ENCODE measurements at regions not wholly inside any gene's neighbourhood (a gene's known extent, or its start where the extent isn't known, plus 50 kb on each side); places are given as distances from the start of the nearest gene placed in this dataset.

DNA sequence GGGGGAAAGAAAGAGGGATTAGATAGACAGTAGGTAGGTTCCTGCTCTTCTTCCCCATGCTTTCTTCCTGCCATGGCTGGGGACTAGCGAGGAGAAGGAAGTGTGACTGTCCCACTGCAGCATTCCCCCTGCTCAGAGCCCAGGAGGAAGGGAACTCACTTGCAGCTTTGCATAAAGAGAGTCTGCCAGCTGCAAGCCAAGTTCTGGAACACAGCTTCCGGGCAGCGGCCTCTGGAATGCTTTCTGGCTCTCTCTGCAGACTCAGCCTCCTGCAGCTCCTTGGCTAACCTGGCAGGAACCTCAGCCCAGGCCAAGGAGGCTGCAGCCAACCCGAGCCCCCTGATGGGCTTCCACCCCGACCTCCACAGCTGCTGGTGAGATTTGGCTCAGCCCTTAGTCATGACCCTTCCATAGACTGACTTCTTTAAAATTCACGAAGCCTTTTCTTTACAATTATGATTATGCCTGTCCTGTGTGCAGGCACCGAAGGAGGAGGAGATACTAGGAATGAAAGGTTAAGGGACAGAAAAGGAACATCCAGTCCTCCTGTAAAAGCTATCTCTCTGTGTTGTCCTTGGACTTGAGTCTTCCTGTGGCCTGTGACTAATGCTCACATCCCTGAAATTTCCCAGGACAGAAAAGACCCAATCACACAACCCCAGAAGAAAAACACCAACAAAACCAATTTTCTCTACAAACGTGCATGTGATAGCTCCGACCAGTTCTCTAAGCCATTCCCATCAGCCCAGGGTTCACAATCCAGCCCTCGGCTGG is 108.2 kb upstream of the OLIG2 start:
- Histone ChIP-seq H3K36me3 (ENCODE audit: insufficient read depth, low read length) (no peaks in the 10 kb centered on the region), H3K9me3 (ENCODE audit: low read depth, low read length) (peaks cover 4% of the 10 kb centered on the region), H2AFZ (ENCODE audit: low read length) (no peak overlapping the region), H3K27ac (ENCODE audit: low read depth, low read length) (no peak overlapping the region), H3K27me3 (ENCODE audit: insufficient read depth, low read length) (peaks cover 10% of the 10 kb centered on the region), H3K4me2 (ENCODE audit: insufficient read depth, low read length) (peak overlapping the region; percentile 1), H3K4me1 (ENCODE audit: insufficient read depth, low read length) (no peaks in the 10 kb centered on the region), H3K79me2 (ENCODE audit: insufficient read depth, low read length) (no peaks in the 10 kb centered on the region), H3K4me3 (ENCODE audit: insufficient read depth, low read length) (no peak overlapping the region), H4K20me1 (ENCODE audit: insufficient read depth, low read length) (no peaks in the 10 kb centered on the region)
- DNase-seq (ENCODE audit: insufficient read length, low spot score, missing footprints), result peak; percentile 36
- TF ChIP-seq CTCF (IDR thresholded peaks at IDR 0.05; ENCODE audit: extremely low read depth, low read depth, low read length), result no peak

DNA sequence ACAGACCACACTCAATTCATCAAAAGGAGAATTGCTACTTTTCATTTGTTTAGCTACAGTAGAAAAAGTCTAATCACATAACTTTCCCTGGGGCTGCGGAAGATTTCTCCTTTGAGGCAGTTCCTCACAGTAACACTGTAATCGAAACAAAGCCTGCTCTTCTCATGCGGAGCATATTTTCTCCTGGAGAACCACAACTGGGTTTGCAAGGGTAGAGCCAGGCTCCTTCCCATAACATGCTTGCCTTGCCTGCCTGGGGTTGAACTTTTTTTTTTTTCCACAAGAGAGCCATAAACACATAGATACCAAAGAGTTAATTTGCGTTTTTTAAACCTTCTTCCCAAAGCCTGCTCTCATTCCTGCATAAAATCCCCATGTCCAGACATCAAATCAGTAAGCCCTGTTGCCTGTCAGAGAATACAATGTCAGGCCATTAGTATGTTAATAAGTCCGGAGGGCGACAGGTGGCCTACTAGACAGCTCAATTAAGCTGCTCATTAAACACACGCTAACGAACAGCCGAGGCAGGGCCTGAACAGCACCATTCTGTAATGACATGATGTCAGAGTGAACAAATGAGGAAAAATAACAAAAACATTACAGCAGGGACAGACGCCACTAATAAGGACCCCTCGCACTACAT is 107.1 kb upstream of the OLIG2 start:
- no peaks in the 10 kb centered on the region for H3K79me2 ChIP-seq (ENCODE audit: insufficient read depth, low read length)
- TF ChIP-seq CTCF (IDR thresholded peaks at IDR 0.05; ENCODE audit: extremely low read depth, low read depth, low read length), result no peak
- H3K4me3 ChIP-seq (ENCODE audit: insufficient read depth, low read length), result no peak overlapping the region
- H2AFZ ChIP-seq (ENCODE audit: low read length), result no peak overlapping the region
- H3K4me1 ChIP-seq (ENCODE audit: insufficient read depth, low read length), result no peaks in the 10 kb centered on the region
- H3K4me2 ChIP-seq (ENCODE audit: insufficient read depth, low read length), result no peak overlapping the region
- H3K27me3 ChIP-seq (ENCODE audit: insufficient read depth, low read length), result peaks cover 10% of the 10 kb centered on the region
- H3K9me3 ChIP-seq (ENCODE audit: low read depth, low read length), result peaks cover 4% of the 10 kb centered on the region
- H3K36me3 ChIP-seq (ENCODE audit: insufficient read depth, low read length), result no peaks in the 10 kb centered on the region
- H3K27ac ChIP-seq (ENCODE audit: low read depth, low read length), result no peak overlapping the region
- H4K20me1 ChIP-seq (ENCODE audit: insufficient read depth, low read length), result no peaks in the 10 kb centered on the region
- no peak for DNase-seq (ENCODE audit: insufficient read length, low spot score, missing footprints)

DNA sequence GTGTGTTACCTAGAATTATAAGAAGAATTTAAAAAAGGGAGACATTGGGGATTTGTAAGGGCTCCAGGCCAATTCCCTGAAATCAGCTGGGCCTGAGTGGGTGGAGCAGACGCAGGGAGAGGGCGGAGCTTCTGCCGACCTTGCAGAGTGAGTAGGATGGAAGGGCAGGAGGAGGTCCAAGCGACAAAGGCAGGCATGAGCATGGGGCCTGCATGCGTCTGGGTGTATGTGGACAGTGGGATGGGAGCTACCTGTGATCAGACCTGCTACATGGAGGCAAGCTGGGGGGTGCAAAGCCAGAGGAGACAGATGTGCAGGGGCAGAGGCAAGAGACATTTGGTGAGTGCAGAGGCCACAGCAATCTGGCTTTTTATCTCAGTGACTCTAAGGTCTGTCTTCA is 105.3 kb upstream of the OLIG2 start:
- H3K36me3 ChIP-seq (ENCODE audit: insufficient read depth, low read length), result no peaks in the 10 kb centered on the region
- no peak overlapping the region for H3K4me2 ChIP-seq (ENCODE audit: insufficient read depth, low read length)
- no peak for DNase-seq (ENCODE audit: insufficient read length, low spot score, missing footprints)
- no peaks in the 10 kb centered on the region for H3K4me1 ChIP-seq (ENCODE audit: insufficient read depth, low read length)
- no peak overlapping the region for H2AFZ ChIP-seq (ENCODE audit: low read length)
- no peak overlapping the region for H3K27ac ChIP-seq (ENCODE audit: low read depth, low read length)
- H4K20me1 ChIP-seq (ENCODE audit: insufficient read depth, low read length), result no peaks in the 10 kb centered on the region
- H3K27me3 ChIP-seq (ENCODE audit: insufficient read depth, low read length), result peaks cover 6% of the 10 kb centered on the region
- peaks cover 4% of the 10 kb centered on the region for H3K9me3 ChIP-seq (ENCODE audit: low read depth, low read length)
- H3K79me2 ChIP-seq (ENCODE audit: insufficient read depth, low read length), result no peaks in the 10 kb centered on the region
- H3K4me3 ChIP-seq (ENCODE audit: insufficient read depth, low read length), result no peak overlapping the region
- no peak for TF ChIP-seq CTCF (IDR thresholded peaks at IDR 0.05; ENCODE audit: extremely low read depth, low read depth, low read length)

DNA sequence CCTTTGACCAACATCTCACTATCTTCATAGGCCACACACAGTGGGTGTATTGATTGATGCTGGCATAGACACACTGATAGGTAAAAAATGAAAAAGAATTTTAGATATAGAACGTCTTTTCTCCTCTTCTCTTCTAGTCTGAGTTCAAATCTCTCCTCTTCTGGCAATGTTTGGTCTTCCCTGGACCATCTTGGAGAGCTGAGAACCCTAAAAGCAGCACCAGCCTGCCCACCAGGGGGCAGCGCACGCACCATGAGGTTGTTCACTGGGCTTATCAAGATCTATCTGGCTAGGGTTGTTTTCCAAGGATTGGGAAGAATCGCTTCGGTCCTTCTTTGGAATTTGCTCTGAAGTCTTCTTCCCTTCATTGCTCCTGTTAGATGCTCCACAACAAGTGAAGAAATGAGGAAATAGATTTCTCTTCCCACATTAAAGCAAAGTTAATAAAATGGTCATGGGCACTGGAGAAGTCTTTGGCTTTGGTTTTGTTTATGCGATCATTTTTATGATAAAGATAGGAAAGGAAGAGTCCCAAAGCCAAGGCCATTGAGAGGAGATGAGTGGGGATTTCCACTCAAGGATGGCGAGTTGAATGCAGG is 104.0 kb upstream of the OLIG2 start:
- peak; percentile 50 for TF ChIP-seq CTCF (IDR thresholded peaks at IDR 0.05; ENCODE audit: extremely low read depth, low read depth, low read length)
- H2AFZ ChIP-seq (ENCODE audit: low read length), result no peak overlapping the region
- H3K4me3 ChIP-seq (ENCODE audit: insufficient read depth, low read length), result no peak overlapping the region
- no peaks in the 10 kb centered on the region for H3K4me1 ChIP-seq (ENCODE audit: insufficient read depth, low read length)
- DNase-seq (ENCODE audit: insufficient read length, low spot score, missing footprints), result peak; percentile 72
- H4K20me1 ChIP-seq (ENCODE audit: insufficient read depth, low read length), result no peaks in the 10 kb centered on the region
- H3K27ac ChIP-seq (ENCODE audit: low read depth, low read length), result no peak overlapping the region
- no peak overlapping the region for H3K4me2 ChIP-seq (ENCODE audit: insufficient read depth, low read length)
- no peaks in the 10 kb centered on the region for H3K79me2 ChIP-seq (ENCODE audit: insufficient read depth, low read length)
- no peaks in the 10 kb centered on the region for H3K36me3 ChIP-seq (ENCODE audit: insufficient read depth, low read length)
- peaks cover under 1% of the 10 kb centered on the region for H3K27me3 ChIP-seq (ENCODE audit: insufficient read depth, low read length)
- H3K9me3 ChIP-seq (ENCODE audit: low read depth, low read length), result no peaks in the 10 kb centered on the region

Measured in osteoblast (primary cell).